ENCODE measurements at regions not wholly inside any gene's neighbourhood (a gene's known extent, or its start where the extent isn't known, plus 50 kb on each side); places are given as distances from the start of the nearest gene placed in this dataset.

GRCh38 chr3:177816667-177817208 lies 619.5 kb upstream of the TBL1XR1 start:
- DNase-seq (ENCODE audit: low spot score in 2 of 2): peak in 1 of 2 donors; percentile 73
- TF ChIP-seq, protein P1, sequence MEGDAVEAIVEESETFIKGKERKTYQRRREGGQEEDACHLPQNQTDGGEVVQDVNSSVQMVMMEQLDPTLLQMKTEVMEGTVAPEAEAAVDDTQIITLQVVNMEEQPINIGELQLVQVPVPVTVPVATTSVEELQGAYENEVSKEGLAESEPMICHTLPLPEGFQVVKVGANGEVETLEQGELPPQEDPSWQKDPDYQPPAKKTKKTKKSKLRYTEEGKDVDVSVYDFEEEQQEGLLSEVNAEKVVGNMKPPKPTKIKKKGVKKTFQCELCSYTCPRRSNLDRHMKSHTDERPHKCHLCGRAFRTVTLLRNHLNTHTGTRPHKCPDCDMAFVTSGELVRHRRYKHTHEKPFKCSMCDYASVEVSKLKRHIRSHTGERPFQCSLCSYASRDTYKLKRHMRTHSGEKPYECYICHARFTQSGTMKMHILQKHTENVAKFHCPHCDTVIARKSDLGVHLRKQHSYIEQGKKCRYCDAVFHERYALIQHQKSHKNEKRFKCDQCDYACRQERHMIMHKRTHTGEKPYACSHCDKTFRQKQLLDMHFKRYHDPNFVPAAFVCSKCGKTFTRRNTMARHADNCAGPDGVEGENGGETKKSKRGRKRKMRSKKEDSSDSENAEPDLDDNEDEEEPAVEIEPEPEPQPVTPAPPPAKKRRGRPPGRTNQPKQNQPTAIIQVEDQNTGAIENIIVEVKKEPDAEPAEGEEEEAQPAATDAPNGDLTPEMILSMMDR (IDR thresholded peaks at IDR 0.05): peak in 2 of 3 experiments; percentile 17 to 35
- H3K9me3 ChIP-seq: no peaks in the 10 kb centered on the region
- H3K36me3 ChIP-seq: no peaks in the 10 kb centered on the region
- peaks cover 0 to 29% of the 10 kb centered on the region in 2 donors for H3K4me1 ChIP-seq
- no peak overlapping the region for H3K4me3 ChIP-seq
- H3K27ac ChIP-seq: peak overlapping the region; percentile 82 to 84
- intact Hi-C loops (cut with DNase I): loop anchor here (5.0 kb wide), 2 partner anchors 339 to 619 kb away; partner anchors contain the start of gene TBL1XR1
- H3K27me3 ChIP-seq: no peaks in the 10 kb centered on the region

DNA sequence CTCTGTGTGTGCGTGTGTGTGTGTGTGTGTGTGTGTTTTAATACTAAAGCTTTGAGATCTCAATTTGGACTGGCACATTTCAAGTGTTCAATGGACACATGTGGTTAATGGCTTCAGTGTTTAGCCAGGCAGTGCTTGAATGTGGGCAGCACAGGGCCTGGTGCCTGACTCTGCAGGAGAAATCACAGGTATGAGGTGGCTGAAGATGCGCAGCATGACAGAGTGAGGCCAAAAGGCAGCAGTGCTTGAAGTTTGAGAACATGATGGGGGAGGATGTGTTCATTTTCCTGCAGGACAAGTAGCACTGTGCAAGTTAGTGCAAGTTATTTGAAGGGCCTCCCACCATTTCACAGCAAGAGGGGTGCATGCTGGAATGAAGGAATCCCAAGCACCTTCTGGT lies 620.5 kb upstream of the TBL1XR1 start:
- H3K27me3 ChIP-seq: no peaks in the 10 kb centered on the region
- TF ChIP-seq, protein P1 (IDR thresholded peaks at IDR 0.05): no peak
- no peaks in the 10 kb centered on the region for H3K9me3 ChIP-seq
- no peak for DNase-seq (ENCODE audit: low spot score in 2 of 2)
- intact Hi-C loops (cut with DNase I): loop anchor here (5.0 kb wide), 2 partner anchors 340 to 620 kb away; partner anchors contain the start of gene TBL1XR1
- H3K4me1 ChIP-seq: peaks cover 0 to 34% of the 10 kb centered on the region in 2 donors
- no peaks in the 10 kb centered on the region for H3K36me3 ChIP-seq
- peak overlapping the region; percentile 82 to 84 for H3K27ac ChIP-seq
- H3K4me3 ChIP-seq: no peak overlapping the region

DNA sequence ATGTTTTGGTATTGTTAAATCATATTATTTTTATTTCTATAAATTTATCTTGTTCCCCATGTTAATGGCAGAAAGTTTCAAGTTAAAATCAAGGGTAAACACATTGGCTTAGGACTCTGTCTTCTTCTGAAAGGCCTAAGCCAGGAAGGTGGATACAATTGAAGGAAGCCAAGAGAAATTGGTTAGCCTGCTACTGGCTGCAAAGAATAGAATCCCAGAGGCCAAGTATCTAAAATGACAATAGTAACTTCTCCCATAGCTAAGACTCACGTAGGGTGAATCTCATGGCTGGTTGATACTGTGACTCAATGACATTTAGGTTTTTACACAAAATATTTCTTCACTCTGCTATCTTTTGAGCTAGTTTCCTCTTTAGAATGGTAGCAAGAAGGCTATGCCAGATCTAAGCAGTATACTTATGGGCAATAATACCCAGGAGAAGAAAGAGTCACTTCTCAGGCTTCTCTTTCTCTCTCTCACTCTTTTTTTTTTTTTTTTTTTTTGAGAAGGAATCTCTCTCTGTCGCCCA lies 621.5 kb upstream of the TBL1XR1 start:
- no peak for DNase-seq (ENCODE audit: low spot score in 2 of 2)
- Histone ChIP-seq H3K4me3 (no peak overlapping the region), H3K9me3 (no peaks in the 10 kb centered on the region), H3K36me3 (no peaks in the 10 kb centered on the region), H3K27me3 (no peaks in the 10 kb centered on the region), H3K4me1 (peaks cover 2 to 36% of the 10 kb centered on the region in 2 donors), H3K27ac (peak overlapping the region; percentile 26 to 84)
- TF ChIP-seq, protein P1 (IDR thresholded peaks at IDR 0.05): no peak
- intact Hi-C loops (cut with DNase I): loop anchor here (5.0 kb wide), 2 partner anchors 341 to 621 kb away; partner anchors contain the start of gene TBL1XR1

DNA sequence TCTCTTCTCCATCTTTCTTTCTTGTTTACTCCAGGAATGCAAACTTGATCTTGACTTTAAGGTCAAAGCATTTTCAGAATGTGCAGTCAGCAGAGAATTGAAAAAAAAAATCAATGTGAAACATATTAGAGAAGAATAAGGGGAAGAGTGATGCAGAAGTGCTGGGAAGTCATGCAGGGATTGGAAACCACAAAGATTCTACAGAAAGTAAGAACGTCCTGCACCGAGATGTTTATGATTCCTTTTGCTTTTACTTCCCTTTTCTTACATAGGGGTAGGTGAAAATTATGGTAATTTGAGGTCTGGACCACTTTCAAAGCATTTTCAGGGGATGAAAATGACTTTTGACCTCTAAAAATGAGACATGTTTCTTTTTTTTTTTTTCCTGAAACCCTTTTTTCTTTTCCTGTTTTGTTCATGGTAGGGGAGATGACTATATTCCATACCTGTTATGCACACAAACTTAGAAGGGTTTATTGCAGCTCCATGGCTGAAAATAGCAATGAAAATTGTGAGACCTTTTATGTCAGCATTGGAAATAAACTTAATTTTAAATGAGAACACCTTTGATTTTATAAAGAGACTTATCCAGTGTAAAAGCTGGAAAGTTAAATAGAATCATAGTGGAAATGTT lies 623.5 kb upstream of the TBL1XR1 start:
- Histone ChIP-seq H3K4me3 (no peak overlapping the region), H3K27ac (peak overlapping the region in 1 of 2 donors; percentile 11), H3K27me3 (no peaks in the 10 kb centered on the region), H3K36me3 (no peaks in the 10 kb centered on the region), H3K9me3 (no peaks in the 10 kb centered on the region), H3K4me1 (peaks cover 10 to 41% of the 10 kb centered on the region in 2 donors)
- no peak for DNase-seq (ENCODE audit: low spot score in 2 of 2)
- intact Hi-C loops (cut with DNase I): no loop called here
- TF ChIP-seq, protein P1 (IDR thresholded peaks at IDR 0.05): no peak

GRCh38 chr3:177822681-177823096 lies 625.4 kb upstream of the TBL1XR1 start:
- Histone ChIP-seq H3K4me1 (peaks cover 10 to 33% of the 10 kb centered on the region in 2 donors), H3K27me3 (no peaks in the 10 kb centered on the region), H3K27ac (no peak overlapping the region), H3K9me3 (no peaks in the 10 kb centered on the region), H3K4me3 (no peak overlapping the region), H3K36me3 (no peaks in the 10 kb centered on the region)
- DNase-seq (ENCODE audit: low spot score in 2 of 2): no peak
- TF ChIP-seq, protein P1 (IDR thresholded peaks at IDR 0.05): no peak
- intact Hi-C loops (cut with DNase I): no loop called here

All from ascending aorta (tissue), 2 donors.